Hematopoietic multipotent progenitor cell treated with erythropoietin and hydrocortisone succinate and interleukin-3 and kit ligand, for 6 days (in vitro differentiated cells): ENCODE measurements at regions not wholly inside any gene's neighbourhood (a gene's known extent, or its start where the extent isn't known, plus 50 kb on each side); places are given as distances from the start of the nearest gene placed in this dataset.

Source experiments
- DNase-seq: peaks from one replicate; pipeline ENCODE4 v3.0.0-alpha.2; 2015

GRCh38 chr4:24279469-24279868, 304.9 kb downstream of the DHX15 start:
- no peak for DNase-seq

- DNase-seq: no peak
These were observed 305.7 kb downstream of the DHX15 start for GRCh38 chr4:24278693-24279092.

- no peak for DNase-seq
These were observed 309.9 kb downstream of the DHX15 start for GRCh38 chr4:24274381-24274941.

- DNase-seq: no peak
These were observed 311.2 kb downstream of the DHX15 start for GRCh38 chr4:24273136-24273535.

- no peak for DNase-seq
These were observed 317.2 kb downstream of the DHX15 start for GRCh38 chr4:24266951-24267722.

GRCh38 chr4:24265989-24266388, 318.4 kb downstream of the DHX15 start:
- DNase-seq: no peak

- no peak for DNase-seq
These were observed 321.7 kb downstream of the DHX15 start for GRCh38 chr4:24262616-24263015.

GRCh38 chr4:24262084-24262483, 322.3 kb downstream of the DHX15 start:
- no peak for DNase-seq

- no peak for DNase-seq
These were observed 323.3 kb downstream of the DHX15 start for GRCh38 chr4:24260923-24261564.

GRCh38 chr4:24260133-24260715, 324.1 kb downstream of the DHX15 start:
- no peak for DNase-seq

GRCh38 chr4:24256547-24256946, 327.8 kb downstream of the DHX15 start:
- no peak for DNase-seq

GRCh38 chr4:24256066-24256465, 328.3 kb downstream of the DHX15 start:
- no peak for DNase-seq

- DNase-seq: no peak
These were observed 332.2 kb downstream of the DHX15 start for GRCh38 chr4:24252121-24252520.

- no peak for DNase-seq
These were observed 332.8 kb downstream of the DHX15 start for GRCh38 chr4:24251589-24251988.

GRCh38 chr4:24249972-24250371, 334.4 kb downstream of the DHX15 start:
- DNase-seq: no peak

GRCh38 chr4:24248674-24249630, 335.4 kb downstream of the DHX15 start:
- no peak for DNase-seq

GRCh38 chr4:24245491-24245820, 338.9 kb downstream of the DHX15 start:
- DNase-seq: no peak

GRCh38 chr4:24244663-24245490, 339.5 kb downstream of the DHX15 start:
- no peak for DNase-seq

GRCh38 chr4:24243641-24244040, 340.7 kb downstream of the DHX15 start:
- no peak for DNase-seq

GRCh38 chr4:24241511-24241910, 342.8 kb downstream of the DHX15 start:
- DNase-seq: no peak

- DNase-seq: no peak
These were observed 343.7 kb downstream of the DHX15 start for GRCh38 chr4:24240655-24241054.

- DNase-seq: no peak
These were observed 346.6 kb downstream of the DHX15 start for GRCh38 chr4:24237709-24238108.
